HG03565 (cell line): ENCODE measurements at regions not wholly inside any gene's neighbourhood (a gene's known extent, or its start where the extent isn't known, plus 50 kb on each side); places are given as distances from the start of the nearest gene placed in this dataset.

Experiments used
- ATAC-seq: cut with Tn5 transposase; IDR thresholded peaks from one replicate; pipeline ENCODE4 v1.9.1; 2021; ENCODE audit warnings: mild to moderate bottlenecking, moderate library complexity; ENCODE audit not compliant: unreplicated experiment

DNA sequence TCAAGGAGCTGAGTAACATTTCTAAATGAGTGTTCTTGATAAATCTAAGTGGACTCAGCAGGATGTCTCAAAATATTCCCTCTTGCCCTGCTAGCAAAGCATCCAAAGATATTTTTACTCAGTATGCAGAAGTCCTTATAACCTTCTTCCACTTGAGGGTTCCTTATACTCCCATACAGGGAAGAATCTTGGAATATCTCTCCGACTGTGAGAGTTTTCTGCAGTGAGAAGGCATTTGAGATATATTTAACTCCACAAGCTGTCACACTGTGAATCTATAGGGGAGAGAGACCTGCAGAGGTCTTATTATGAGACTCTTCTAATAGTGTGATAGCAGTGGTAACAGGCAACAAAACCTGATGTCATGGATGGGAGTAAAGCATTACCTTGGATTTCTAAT is 1034.5 kb upstream of the PABPC4L start:
- ATAC-seq = no peak

DNA sequence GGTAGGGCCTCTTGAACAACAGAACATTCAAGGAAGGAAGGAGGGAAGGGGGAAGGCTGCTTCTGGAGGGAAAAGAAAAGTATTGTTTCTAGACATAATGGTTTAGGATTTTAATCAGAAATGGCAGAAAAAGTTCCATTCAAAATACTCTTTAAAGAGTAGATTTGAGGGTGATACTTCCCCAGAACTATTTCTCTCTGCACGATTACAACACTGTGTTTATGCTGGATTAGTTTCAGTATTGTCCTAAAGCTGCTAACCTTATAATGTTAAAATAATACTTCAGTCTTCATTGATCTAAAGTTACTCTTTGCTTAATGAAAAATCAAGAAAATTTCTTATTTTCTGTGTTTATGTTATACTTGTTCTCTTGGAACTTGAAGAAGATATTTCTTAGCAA is 1026.3 kb upstream of the PABPC4L start:
- ATAC-seq = no peak

DNA sequence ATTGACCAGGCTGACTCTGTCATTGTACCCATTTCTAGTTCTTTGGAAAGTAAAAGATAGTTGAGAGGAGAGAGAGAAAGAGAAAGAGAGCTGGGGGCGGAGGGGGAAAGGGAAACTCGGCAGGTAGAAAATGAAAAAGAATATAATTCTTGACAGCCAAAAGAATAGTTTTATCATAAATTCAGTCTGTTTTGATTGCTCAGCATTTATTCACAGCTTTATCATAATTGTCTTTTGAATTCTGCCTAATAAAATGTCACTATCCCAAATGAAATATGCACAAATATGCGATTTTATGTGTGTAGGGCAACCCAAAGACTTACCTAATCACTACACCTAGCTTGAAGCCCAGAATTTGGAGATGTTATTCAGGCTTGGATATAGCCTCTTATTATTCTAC is 1024.0 kb upstream of the PABPC4L start:
- no peak for ATAC-seq

DNA sequence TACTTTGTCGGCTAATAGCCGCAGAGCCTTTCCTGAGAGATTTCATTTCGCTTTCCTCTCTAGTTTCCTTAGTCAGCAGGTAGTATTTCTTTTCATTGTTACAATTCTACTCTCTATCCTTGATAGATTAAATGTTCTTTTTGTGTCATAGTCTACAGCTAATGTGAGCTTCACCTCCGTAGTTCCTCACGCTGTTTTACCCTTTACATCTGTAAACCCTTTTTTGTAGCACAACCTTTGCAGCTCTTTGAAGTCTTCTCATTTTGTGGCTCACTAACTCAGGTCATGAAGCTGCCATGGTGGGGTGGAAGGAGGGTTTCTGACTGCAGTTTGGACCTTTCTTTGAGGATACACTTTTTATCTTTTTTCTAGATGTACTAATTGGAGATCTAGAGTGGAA is 1008.8 kb upstream of the PABPC4L start:
- ATAC-seq = no peak

DNA sequence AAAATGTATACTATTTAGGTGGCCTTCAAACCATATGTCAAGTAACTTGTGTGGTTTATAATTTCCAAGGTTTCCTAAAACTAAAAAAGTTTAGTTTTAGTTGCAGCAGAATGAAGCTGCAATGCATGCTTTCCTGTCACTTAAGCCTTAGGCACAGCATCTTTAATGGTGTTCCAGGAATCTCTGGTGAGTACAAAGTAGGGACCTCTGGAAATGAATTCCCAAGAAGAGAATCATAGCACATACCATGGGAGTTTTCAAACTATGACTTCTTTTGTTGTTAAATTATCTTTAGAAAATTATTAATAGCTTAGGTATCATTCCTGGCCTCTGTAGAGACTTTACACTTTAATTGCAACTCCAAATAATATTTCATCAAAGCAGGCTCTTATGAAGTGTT is 1005.9 kb upstream of the PABPC4L start:
- ATAC-seq = no peak

DNA sequence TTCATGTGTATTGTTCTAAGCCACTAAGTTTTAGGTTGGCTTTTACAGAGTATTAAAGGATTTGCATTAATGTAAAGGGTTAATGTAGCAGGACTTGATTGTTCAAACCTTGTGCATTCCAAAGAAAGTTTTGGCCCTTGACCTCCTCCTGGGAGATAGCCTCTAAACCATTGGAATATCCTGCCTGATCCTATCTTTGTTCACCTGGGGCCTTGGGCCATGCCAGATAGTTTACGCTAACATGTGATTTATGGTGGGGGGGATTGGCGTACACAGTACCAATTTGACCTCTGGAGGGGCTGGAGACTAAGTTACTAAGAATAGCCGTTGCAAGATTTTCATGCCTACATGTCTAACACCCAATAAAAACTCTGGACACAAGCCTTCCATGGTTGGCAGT is 1002.7 kb upstream of the PABPC4L start:
- ATAC-seq = no peak

DNA sequence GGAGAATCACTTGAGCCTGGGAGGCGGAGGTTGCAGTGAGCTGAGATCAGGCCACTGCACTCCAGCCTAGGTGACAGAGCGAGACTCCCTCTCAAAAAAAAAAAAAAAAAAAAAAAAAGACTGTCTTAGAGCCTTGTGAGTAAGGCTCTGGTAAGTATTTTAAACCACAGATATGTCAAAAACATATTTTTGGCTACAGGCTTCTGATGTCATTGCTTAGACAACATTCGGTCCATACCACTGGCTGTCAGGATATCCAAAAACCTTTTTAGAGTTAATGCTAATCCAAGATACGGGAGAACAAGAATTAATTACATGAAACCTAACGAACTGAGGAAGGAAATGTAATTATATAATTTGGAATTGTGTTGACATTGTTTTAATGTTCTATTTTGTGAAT is 999.5 kb upstream of the PABPC4L start:
- ATAC-seq = no peak

DNA sequence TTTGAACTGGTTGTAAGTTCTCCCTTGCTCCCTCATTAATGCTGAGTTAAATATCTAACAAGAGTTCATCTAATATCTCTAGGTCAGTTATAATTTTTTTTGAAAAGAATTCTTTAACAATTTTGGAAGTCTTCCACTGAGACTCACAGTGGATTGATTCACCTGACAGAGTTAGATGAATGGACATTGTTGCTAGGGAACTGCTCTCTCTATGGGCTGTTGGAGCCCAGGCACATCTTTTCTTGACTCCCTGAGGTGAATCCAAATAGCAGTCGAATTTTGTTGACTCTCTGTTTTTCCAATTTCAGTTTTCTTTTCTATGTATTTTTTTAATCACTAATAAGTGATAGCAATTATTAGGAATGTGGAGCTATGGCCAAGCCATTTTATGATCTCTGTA is 996.1 kb upstream of the PABPC4L start:
- ATAC-seq = no peak

DNA sequence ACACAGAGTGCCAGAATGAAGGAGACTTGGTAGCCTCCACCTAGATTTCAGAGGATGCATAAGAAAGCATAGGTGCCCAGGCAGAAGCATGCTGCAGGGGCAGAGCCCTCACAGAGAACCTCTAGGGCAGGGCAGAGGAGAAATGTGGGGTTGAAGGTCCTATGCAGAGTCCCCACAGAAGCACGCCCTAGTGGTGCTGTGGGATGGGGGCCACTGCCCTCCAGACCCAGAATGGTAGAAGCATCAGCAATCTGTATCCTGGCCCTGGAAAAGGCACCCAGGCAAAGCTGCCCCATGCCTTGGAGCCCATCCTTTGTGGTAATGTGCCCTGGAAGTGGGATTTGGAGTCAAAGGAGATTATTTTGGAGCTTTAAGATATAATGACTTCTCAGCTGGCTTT is 992.9 kb upstream of the PABPC4L start:
- no peak for ATAC-seq

DNA sequence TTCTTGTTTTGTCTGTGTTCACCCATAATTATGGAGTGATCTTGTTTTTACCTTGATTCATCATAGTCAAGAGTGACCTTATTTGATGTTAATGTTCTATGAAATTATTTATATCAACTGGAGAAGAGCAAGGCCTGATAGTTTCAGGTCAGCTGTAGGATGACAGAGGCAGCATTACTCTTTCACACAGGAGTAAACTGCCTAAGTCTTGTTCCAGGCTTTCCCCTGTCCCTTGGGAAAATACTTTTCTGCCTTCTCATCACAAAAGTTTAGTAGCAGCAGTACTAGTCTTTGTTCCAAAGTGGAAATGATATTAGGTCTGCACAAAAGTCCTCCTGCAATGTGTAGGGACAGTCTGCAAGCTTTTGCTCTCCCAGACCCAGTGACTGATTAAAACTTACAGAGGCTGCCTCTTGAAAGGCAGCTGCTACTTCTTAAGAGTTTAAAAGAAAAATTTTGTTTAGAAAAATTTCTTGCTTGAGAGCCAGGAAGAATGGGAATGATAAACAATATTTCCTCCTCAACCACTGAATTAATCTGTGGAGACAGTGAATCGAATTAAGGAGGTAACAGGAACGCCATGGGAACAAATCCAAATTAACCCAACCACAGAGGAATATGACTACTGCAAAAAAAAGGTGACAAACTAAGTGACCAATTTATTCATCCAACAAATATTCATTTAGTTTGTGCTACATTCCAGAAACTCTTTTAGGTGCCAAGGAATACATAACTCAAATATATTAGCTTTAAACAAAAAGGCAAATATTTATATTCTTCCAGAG is 991.4 kb upstream of the PABPC4L start:
- no peak for ATAC-seq

DNA sequence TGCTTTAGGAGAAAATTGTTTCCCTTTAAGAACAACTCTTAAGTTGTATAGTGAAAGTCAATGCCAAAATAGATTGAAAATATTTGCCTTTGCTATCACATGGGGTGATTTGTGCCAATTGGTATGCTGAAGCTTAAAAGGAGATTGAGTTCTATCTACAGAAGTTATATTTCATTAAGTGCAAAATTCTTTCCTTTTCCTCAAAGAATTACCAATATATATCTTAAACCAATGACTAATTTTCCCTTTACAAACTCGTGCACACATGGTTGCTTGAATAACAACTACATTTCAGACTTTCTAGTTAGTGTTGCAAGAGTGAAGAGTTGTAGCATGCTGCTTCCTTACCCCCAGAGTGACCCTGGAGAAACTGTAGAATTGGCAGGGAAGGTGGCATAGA is 990.0 kb upstream of the PABPC4L start:
- no peak for ATAC-seq

DNA sequence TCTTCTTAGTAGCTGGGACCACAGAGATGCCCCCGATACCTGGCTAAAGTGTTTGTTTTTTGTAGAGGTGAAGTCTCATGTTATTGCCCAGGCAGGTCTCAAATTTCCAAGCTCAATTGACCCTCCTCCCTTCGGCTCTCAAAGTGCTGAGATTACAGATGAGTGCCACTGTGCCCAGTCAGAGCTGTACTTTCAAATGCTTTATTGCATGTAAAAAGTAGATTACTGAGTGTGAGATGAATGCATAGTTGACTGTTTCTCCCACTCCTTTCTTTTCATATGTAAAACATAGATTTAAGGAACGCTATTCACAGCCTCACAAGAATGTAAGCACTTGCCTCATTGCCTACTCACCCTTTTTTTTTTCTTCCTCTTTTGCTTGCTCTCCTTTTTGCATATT is 984.4 kb upstream of the PABPC4L start:
- ATAC-seq = no peak

DNA sequence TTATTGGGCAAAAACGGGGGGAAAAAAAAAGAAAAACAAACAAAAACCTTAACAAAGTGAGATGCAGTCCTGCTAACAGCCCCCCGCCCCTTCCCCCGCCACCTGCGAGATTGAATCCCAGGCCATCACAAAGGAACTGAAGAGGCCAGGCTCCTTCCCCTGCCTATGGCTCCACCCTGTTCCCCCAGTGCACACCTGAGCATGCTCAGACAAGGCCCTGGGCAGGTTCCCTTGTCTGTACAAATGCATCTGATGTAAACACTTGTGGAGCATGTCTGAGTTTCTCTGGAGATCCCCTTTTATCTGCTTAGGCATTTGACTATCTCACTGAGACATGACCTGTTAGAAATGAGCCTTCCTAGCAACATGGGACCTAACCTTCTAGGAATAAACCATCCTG is 983.7 kb upstream of the PABPC4L start:
- no peak for ATAC-seq

DNA sequence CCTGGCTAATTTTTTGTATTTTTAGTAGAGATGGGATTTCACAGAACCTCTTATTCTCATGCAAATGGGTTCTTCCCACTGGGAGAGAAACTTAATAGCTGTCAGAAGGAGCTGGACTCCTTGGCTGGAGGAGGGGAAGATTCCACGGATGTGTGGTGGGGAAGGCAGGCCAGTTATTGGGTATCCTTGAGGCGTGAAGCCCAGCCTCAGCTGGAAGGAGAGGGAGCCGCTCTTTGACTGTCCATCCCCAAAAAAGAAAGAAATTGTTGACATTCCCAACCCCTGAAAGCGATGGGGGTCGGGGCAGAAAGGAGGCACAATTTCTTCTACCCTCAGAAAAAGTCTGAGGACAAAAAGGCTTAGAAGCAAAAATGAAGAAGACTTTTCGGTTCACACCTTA is 983.1 kb upstream of the PABPC4L start:
- ATAC-seq = no peak

DNA sequence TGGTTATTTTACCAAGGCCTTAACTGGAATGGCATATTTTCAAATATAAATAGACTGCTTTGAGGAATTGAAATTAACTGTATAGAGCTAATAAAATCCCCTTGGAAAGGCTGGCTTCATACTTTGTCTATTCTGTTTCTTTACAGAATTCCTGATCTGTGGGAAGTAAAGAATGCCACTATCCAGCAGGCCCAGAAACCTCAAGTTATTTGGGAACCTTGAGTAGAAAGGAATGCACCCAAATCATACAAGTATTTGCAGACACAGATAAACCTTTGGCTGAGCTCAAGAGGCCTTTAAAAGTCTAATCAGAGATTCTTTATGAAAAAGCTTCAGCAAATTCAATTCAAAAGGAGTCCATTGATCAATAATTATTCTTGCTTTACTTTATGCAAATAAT is 975.7 kb upstream of the PABPC4L start:
- no peak for ATAC-seq

DNA sequence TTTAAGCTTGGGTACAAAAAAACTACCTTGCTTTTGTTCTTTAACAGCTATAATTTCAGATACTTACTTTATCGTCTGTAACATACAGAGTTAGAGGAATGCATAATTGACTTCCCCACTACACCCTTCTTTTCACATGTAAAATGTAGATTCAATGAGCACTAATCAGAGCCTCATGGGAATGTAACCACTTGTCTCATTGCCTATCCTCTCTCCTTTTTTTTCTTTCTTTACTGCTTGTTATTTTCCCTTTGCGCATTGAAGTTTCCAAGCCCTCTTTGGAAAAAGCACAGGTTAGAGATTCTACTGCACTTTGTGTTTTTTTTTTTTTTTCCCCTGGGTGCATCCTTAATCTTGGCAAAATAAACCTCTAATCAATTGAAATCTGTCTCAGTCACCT is 965.1 kb upstream of the PABPC4L start:
- ATAC-seq = no peak

DNA sequence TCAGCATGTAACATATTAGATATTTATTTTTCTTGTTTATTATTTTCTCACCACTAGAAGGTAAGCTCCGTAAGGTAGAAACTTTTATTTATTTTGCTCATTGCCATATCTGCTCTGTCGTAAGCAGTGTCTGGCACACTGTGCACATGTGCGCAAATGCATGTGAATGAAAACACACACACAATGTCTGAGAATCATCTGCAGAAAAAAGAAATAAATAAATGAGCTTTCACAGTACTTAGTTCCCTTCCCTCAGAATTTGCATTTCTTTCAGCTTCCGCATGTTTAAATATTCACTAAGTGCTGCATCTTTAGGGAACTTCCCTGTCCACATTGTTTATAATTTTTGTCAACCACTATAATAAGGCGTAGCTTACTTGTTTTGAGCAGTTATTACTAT is 963.0 kb upstream of the PABPC4L start:
- ATAC-seq = no peak

DNA sequence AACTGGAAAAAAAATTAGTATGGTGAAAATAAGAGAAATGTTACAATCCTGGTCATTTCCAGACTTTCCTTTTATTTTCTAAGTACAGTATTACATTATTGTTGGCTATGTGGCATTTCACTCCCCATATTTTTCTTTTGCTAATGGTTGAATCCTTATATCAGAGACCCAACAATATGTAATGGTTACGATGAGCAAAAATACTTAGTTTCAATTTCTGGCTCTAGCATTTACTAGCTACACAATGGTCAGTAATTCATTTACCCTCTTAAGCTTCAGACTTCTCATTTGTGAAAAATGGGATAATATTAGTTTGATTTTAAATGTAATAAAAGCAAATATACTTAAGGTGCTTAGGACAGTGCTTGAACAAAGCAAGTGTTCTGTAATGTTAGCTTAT is 942.9 kb upstream of the PABPC4L start:
- no peak for ATAC-seq

DNA sequence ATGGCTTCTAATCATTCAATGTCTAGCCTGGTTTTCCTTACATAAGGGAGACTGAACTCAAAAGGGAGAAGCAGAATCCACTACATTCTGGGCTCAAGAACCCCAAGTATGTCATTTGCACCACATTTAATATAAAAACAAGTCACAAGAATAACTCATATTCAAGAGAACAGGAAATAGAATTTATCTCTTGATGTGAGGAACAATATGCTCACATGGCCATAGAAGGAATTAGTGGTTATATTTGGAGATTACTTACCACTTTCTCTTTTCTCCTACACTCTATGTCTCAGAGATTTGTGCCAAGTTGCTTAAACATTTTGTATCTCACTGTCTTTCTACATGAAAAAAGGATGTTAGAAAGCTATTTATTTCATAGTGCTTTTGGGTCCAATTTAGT is 922.6 kb upstream of the PABPC4L start:
- no peak for ATAC-seq

DNA sequence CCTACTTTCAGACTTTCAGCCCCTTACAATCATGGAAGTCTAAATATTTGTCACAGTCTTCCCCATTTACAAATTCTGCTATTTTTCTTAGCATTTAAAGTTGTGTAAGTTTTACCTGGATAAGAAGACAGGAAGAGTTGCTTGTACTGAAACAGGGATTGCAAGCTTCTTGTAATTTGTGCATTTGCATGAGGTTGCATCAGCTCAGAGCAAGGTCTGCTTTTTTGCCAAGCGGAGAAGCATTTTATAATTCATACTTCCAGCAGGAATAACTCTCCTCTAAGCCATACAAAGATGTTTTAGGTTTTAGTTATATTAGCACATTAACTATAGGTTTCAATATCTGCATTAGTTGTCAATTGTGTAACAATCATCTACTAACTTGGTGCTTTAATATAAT is 922.0 kb upstream of the PABPC4L start:
- ATAC-seq = no peak

DNA sequence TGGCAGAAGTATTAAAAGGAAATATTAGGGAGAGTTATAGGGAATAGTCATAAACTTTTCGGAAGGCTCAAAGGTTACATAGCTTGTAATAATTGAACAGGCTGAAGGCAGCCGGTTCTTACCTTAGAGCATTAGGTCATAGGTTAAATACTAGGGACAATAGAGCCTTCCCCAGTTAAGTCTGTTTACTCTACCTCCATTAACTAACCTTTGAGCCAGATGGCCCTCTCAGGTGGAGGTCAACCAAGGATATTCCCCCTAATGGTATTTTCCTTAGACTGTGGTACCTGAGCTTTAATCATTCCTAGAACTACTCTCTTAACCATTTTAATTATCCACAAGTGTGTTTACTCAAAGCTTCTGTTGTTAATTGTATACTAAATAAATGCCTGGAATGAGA is 920.9 kb upstream of the PABPC4L start:
- ATAC-seq = no peak

DNA sequence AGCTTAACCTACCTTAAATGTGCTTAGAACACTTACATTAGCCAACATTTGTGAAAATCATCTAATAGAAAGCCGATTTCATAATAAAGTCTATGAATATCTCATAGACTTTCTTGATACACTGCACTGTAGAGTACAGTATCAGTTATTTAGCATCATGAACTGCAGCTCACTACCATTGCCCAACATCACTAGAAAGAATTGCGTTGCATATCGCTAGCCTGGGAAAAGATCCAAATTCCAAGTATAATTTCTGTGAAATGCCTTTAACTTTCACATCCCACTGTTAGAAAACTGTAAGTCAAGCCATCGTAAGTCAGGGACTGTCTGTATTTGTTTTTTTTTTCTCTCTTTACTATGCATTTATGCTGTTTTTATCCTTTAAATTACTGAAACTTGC is 918.6 kb upstream of the PABPC4L start:
- no peak for ATAC-seq

DNA sequence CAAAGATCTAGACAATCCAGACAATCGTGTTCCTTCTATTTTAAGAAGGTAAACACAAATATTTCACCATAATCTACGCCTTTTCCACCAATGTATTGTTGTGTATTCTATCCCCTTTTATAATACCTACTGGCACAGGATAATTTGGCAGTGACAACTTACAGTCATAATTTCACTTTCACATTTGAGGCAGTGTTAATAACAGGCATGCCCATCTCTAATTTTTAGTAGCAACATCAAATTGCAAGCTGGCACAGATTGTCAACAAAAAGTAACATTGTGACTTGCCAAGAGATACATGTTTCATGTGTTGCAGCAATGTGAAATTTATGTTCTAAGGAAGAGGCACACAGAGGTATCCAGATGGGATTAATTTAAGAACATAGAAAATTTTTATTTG is 912.5 kb upstream of the PABPC4L start:
- no peak for ATAC-seq
